ENCODE measurements at regions not wholly inside any gene's neighbourhood (a gene's known extent, or its start where the extent isn't known, plus 50 kb on each side); places are given as distances from the start of the nearest gene placed in this dataset.
"Not testable (repeated sequence)": the region's sequence is repeated elsewhere in the genome, so short reads cannot be mapped to it uniquely, and the experiment has no call there.

DNA sequence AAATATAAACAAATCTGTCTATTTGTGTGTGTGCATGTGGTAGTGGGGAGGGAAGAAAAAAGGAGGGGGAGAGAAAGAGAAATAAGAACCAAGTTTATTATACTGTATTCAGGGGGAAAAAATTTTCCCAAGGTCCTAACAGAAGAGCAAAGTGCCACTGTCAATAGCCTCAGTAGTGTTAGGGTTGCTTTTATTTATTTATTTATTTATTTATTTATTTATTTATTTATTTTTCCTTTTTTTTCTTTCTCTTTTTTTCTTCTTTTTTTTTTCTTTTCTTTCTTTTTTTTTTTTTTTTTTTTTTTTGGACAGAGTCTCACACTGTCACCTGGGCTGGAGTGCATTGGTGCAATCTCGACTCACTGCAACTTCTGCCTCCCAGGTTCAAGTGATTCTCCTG is 352.7 kb downstream of the OR4F29 start:
- TF ChIP-seq, protein P1, sequence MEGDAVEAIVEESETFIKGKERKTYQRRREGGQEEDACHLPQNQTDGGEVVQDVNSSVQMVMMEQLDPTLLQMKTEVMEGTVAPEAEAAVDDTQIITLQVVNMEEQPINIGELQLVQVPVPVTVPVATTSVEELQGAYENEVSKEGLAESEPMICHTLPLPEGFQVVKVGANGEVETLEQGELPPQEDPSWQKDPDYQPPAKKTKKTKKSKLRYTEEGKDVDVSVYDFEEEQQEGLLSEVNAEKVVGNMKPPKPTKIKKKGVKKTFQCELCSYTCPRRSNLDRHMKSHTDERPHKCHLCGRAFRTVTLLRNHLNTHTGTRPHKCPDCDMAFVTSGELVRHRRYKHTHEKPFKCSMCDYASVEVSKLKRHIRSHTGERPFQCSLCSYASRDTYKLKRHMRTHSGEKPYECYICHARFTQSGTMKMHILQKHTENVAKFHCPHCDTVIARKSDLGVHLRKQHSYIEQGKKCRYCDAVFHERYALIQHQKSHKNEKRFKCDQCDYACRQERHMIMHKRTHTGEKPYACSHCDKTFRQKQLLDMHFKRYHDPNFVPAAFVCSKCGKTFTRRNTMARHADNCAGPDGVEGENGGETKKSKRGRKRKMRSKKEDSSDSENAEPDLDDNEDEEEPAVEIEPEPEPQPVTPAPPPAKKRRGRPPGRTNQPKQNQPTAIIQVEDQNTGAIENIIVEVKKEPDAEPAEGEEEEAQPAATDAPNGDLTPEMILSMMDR (IDR thresholded peaks at IDR 0.05; ENCODE audit: low read depth, low read length, missing input control) = not testable (repeated sequence)
- not testable (repeated sequence) for TF ChIP-seq GABPA (IDR thresholded peaks at IDR 0.05 in 1 of 2, conservative IDR thresholded peaks at IDR 0.05 in 1 of 2); YY1 (IDR thresholded peaks at IDR 0.05); TAF1 (conservative IDR thresholded peaks at IDR 0.05); RXRA (IDR thresholded peaks at IDR 0.05)
- TF ChIP-seq, protein P2, sequence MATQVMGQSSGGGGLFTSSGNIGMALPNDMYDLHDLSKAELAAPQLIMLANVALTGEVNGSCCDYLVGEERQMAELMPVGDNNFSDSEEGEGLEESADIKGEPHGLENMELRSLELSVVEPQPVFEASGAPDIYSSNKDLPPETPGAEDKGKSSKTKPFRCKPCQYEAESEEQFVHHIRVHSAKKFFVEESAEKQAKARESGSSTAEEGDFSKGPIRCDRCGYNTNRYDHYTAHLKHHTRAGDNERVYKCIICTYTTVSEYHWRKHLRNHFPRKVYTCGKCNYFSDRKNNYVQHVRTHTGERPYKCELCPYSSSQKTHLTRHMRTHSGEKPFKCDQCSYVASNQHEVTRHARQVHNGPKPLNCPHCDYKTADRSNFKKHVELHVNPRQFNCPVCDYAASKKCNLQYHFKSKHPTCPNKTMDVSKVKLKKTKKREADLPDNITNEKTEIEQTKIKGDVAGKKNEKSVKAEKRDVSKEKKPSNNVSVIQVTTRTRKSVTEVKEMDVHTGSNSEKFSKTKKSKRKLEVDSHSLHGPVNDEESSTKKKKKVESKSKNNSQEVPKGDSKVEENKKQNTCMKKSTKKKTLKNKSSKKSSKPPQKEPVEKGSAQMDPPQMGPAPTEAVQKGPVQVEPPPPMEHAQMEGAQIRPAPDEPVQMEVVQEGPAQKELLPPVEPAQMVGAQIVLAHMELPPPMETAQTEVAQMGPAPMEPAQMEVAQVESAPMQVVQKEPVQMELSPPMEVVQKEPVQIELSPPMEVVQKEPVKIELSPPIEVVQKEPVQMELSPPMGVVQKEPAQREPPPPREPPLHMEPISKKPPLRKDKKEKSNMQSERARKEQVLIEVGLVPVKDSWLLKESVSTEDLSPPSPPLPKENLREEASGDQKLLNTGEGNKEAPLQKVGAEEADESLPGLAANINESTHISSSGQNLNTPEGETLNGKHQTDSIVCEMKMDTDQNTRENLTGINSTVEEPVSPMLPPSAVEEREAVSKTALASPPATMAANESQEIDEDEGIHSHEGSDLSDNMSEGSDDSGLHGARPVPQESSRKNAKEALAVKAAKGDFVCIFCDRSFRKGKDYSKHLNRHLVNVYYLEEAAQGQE (IDR thresholded peaks at IDR 0.05) = not testable (repeated sequence)
- TF ChIP-seq, protein P3, sequence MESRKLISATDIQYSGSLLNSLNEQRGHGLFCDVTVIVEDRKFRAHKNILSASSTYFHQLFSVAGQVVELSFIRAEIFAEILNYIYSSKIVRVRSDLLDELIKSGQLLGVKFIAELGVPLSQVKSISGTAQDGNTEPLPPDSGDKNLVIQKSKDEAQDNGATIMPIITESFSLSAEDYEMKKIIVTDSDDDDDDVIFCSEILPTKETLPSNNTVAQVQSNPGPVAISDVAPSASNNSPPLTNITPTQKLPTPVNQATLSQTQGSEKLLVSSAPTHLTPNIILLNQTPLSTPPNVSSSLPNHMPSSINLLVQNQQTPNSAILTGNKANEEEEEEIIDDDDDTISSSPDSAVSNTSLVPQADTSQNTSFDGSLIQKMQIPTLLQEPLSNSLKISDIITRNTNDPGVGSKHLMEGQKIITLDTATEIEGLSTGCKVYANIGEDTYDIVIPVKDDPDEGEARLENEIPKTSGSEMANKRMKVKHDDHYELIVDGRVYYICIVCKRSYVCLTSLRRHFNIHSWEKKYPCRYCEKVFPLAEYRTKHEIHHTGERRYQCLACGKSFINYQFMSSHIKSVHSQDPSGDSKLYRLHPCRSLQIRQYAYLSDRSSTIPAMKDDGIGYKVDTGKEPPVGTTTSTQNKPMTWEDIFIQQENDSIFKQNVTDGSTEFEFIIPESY (IDR thresholded peaks at IDR 0.05) = not testable (repeated sequence)
- TF ChIP-seq, protein P4, sequence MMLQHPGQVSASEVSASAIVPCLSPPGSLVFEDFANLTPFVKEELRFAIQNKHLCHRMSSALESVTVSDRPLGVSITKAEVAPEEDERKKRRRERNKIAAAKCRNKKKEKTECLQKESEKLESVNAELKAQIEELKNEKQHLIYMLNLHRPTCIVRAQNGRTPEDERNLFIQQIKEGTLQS (IDR thresholded peaks at IDR 0.05) = not testable (repeated sequence)

Measured in liver (tissue), 3 donors.